Stimulated activated CD4-positive, alpha-beta T cell treated with anti-CD3 and anti-CD28 coated beads, Interleukin-2, amount 100 ng/mL, for 24 hours (primary cell): ENCODE measurements at regions not wholly inside any gene's neighbourhood (a gene's known extent, or its start where the extent isn't known, plus 50 kb on each side); places are given as distances from the start of the nearest gene placed in this dataset.

ENCODE experiments used
- DNase-seq, 2 donors: peaks; one replicate each; pipeline ENCODE4 v3.0.0-alpha.2; 2020

GRCh38 chr1:195617106-195617505, 991.1 kb downstream of the KCNT2 start:
- no peak for DNase-seq

- no peak for DNase-seq
Measured at GRCh38 chr1:195608883-195609282, 999.4 kb downstream of the KCNT2 start.

GRCh38 chr1:195606483-195606882, 1001.8 kb downstream of the KCNT2 start:
- no peak for DNase-seq

GRCh38 chr1:195604287-195604686, 1004.0 kb downstream of the KCNT2 start:
- no peak for DNase-seq

GRCh38 chr1:195597891-195598290, 1010.3 kb downstream of the KCNT2 start:
- no peak for DNase-seq

GRCh38 chr1:195594773-195595172, 1013.5 kb downstream of the KCNT2 start:
- no peak for DNase-seq

GRCh38 chr1:195594322-195594721, 1013.9 kb downstream of the KCNT2 start:
- no peak for DNase-seq

GRCh38 chr1:195591917-195592672, 1016.1 kb downstream of the KCNT2 start:
- no peak for DNase-seq

GRCh38 chr1:195590649-195591048, 1017.6 kb downstream of the KCNT2 start:
- DNase-seq: no peak

GRCh38 chr1:195584870-195585624, 1023.2 kb downstream of the KCNT2 start:
- DNase-seq: no peak

GRCh38 chr1:195580988-195581387, 1027.3 kb downstream of the KCNT2 start:
- DNase-seq: no peak

- no peak for DNase-seq
Measured at GRCh38 chr1:195577748-195578147, 1030.5 kb downstream of the KCNT2 start.

GRCh38 chr1:195576641-195577040, 1031.6 kb downstream of the KCNT2 start:
- no peak for DNase-seq

- DNase-seq: no peak
Measured at GRCh38 chr1:195574511-195574910, 1033.7 kb downstream of the KCNT2 start.

GRCh38 chr1:195569934-195570333, 1038.3 kb downstream of the KCNT2 start:
- DNase-seq: no peak

GRCh38 chr1:195568389-195568788, 1039.9 kb downstream of the KCNT2 start:
- DNase-seq: no peak

- no peak for DNase-seq
Measured at GRCh38 chr1:195562074-195562473, 1046.2 kb downstream of the KCNT2 start.

- DNase-seq: no peak
Measured at GRCh38 chr1:195550071-195550862, 1058.0 kb downstream of the KCNT2 start.

GRCh38 chr1:195530961-195531360, 1077.3 kb downstream of the KCNT2 start:
- no peak for DNase-seq

GRCh38 chr1:195529881-195530280, 1078.4 kb downstream of the KCNT2 start:
- no peak for DNase-seq

- no peak for DNase-seq
Measured at GRCh38 chr1:195520757-195521156, 1087.5 kb downstream of the KCNT2 start.

- no peak for DNase-seq
Measured at GRCh38 chr1:195516036-195516435, 1092.2 kb downstream of the KCNT2 start.

- no peak for DNase-seq
Measured at GRCh38 chr1:195511501-195511900, 1096.7 kb downstream of the KCNT2 start.

- DNase-seq: no peak
Measured at GRCh38 chr1:195501118-195501517, 1107.1 kb downstream of the KCNT2 start.
